ENCODE measurements at regions not wholly inside any gene's neighbourhood (a gene's known extent, or its start where the extent isn't known, plus 50 kb on each side); places are given as distances from the start of the nearest gene placed in this dataset.

- no peak for TF ChIP-seq CTCF (conservative IDR thresholded peaks at IDR 0.05; ENCODE audit: low read length)
- TF ChIP-seq EZH2phosphoT487 (IDR thresholded peaks at IDR 0.05; ENCODE audit: borderline replicate concordance, low read depth, low read length): no peak
These were observed 104.4 kb downstream of the RNASET2 start for GRCh38 chr6:166851911-166852310.
